ENCODE measurements at regions not wholly inside any gene's neighbourhood (a gene's known extent, or its start where the extent isn't known, plus 50 kb on each side); places are given as distances from the start of the nearest gene placed in this dataset.

DNA sequence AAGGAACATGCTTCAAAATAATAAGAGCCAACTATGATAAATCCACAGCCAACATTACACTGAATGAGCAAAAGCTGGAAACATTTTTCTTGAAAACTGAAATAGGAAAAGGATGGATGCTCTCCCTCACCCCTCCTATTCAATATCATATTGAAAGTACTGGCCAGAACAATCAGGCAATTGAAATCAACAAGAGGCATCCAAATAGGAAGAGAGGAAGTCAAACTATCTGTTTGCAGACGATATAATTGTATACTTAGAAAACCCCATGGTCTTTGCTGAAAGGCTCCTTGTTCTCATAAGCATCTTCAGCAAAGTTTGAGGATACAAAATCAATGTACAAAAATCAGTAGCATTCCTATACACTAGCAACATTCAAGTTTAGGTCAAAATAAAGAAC lies 1562.5 kb upstream of the ADGRL3 start:
- no peak overlapping the region for H3K4me3 ChIP-seq (ENCODE audit: low read depth, low read length, poor library complexity, severe bottlenecking)
- intact Hi-C loops (cut with micrococcal nuclease; ENCODE audit: unreplicated experiment): no loop called here
- H3K27me3 ChIP-seq (replicated peaks; ENCODE audit: insufficient read depth, low read depth, low read length, poor library complexity): no peaks in the 10 kb centered on the region
- POLR2A ChIA-PET (ENCODE audit: low non-redundant PET): no interaction called here
- H3K27ac ChIP-seq (ENCODE audit: low read depth, low read length, poor library complexity, severe bottlenecking): no peak overlapping the region
- DNase-seq (ENCODE audit: low spot score): no peak
- no peaks in the 10 kb centered on the region for H3K36me3 ChIP-seq (ENCODE audit: insufficient read depth, low read length, poor library complexity, severe bottlenecking)
- H3K9me3 ChIP-seq (ENCODE audit: low read depth, low read length, poor library complexity, severe bottlenecking): no peaks in the 10 kb centered on the region
- no peaks in the 10 kb centered on the region for H3K4me1 ChIP-seq (ENCODE audit: insufficient read depth, low read length, poor library complexity, severe bottlenecking)
- CTCF ChIA-PET: no interaction called here
- TF ChIP-seq EZH2 (IDR thresholded peaks at IDR 0.05; ENCODE audit: borderline replicate concordance, low read depth, low read length, poor library complexity, severe bottlenecking): no peak
- no TSS peak for BruUV-seq (replicated peaks)

DNA sequence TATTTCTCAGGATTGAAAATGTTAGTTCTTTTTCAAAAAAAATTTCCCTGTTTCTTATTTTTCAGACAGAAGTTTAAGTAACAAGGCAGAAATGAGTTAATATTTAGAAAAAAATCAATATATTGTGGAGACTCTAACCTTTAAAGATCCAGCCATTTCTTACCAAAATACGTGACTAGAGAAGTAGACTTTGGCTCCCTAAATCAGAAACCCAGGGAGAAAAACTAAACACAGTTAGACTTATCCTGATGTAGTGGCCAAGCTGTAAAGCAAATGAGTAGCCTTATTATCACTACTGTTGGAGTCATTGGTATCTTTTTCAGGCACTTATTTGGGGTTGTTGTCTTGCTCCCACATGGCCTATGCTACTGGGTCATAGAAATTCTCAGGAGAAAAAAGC lies 1556.4 kb upstream of the ADGRL3 start:
- no TSS peak for BruUV-seq (replicated peaks)
- POLR2A ChIA-PET (ENCODE audit: low non-redundant PET): no interaction called here

DNA sequence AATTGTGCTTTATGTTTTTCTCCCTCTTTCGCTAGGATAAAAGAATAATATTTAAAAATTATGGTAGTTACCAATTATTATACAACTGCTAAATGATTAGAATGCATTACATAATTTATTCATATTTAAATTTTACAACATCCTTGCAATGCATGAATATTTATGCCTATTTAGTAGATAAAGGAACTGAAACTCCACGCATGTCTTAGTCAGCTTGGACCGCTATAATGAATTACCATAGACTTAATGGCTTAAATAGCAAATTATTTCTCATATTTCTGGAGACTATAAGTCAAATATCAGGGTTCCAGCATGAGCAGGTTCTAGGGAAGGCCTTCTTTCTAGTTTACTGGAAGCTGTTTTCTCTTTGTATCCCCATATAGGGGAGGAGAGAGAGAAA lies 1555.4 kb upstream of the ADGRL3 start:
- no peaks in the 10 kb centered on the region for H3K4me1 ChIP-seq (ENCODE audit: insufficient read depth, low read length, poor library complexity, severe bottlenecking)
- no peak overlapping the region for H3K4me3 ChIP-seq (ENCODE audit: low read depth, low read length, poor library complexity, severe bottlenecking)
- no peaks in the 10 kb centered on the region for H3K27me3 ChIP-seq (replicated peaks; ENCODE audit: insufficient read depth, low read depth, low read length, poor library complexity)
- H3K9me3 ChIP-seq (ENCODE audit: low read depth, low read length, poor library complexity, severe bottlenecking): no peaks in the 10 kb centered on the region
- H3K36me3 ChIP-seq (ENCODE audit: insufficient read depth, low read length, poor library complexity, severe bottlenecking): no peaks in the 10 kb centered on the region
- TF ChIP-seq, protein P1, sequence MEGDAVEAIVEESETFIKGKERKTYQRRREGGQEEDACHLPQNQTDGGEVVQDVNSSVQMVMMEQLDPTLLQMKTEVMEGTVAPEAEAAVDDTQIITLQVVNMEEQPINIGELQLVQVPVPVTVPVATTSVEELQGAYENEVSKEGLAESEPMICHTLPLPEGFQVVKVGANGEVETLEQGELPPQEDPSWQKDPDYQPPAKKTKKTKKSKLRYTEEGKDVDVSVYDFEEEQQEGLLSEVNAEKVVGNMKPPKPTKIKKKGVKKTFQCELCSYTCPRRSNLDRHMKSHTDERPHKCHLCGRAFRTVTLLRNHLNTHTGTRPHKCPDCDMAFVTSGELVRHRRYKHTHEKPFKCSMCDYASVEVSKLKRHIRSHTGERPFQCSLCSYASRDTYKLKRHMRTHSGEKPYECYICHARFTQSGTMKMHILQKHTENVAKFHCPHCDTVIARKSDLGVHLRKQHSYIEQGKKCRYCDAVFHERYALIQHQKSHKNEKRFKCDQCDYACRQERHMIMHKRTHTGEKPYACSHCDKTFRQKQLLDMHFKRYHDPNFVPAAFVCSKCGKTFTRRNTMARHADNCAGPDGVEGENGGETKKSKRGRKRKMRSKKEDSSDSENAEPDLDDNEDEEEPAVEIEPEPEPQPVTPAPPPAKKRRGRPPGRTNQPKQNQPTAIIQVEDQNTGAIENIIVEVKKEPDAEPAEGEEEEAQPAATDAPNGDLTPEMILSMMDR (conservative IDR thresholded peaks at IDR 0.05; ENCODE audit: low read depth, low read length): no peak
- TF ChIP-seq EZH2 (IDR thresholded peaks at IDR 0.05; ENCODE audit: borderline replicate concordance, low read depth, low read length, poor library complexity, severe bottlenecking): no peak
- no peak overlapping the region for H3K27ac ChIP-seq (ENCODE audit: low read depth, low read length, poor library complexity, severe bottlenecking)
- ChIA-PET POLR2A (ENCODE audit: low non-redundant PET) (no interaction called here), CTCF (no interaction called here)
- no TSS peak for BruUV-seq (replicated peaks)
- no peak for DNase-seq (ENCODE audit: low spot score)
- intact Hi-C loops (cut with micrococcal nuclease; ENCODE audit: unreplicated experiment): no loop called here

More for the DNA sequence above, 1556.4 kb upstream of the ADGRL3 start:
- Histone ChIP-seq H3K36me3 (ENCODE audit: insufficient read depth, low read length, poor library complexity, severe bottlenecking) (no peaks in the 10 kb centered on the region), H3K27ac (ENCODE audit: low read depth, low read length, poor library complexity, severe bottlenecking) (no peak overlapping the region), H3K9me3 (ENCODE audit: low read depth, low read length, poor library complexity, severe bottlenecking) (no peaks in the 10 kb centered on the region), H3K4me1 (ENCODE audit: insufficient read depth, low read length, poor library complexity, severe bottlenecking) (no peaks in the 10 kb centered on the region), H3K27me3 (replicated peaks; ENCODE audit: insufficient read depth, low read depth, low read length, poor library complexity) (no peaks in the 10 kb centered on the region), H3K4me3 (ENCODE audit: low read depth, low read length, poor library complexity, severe bottlenecking) (no peak overlapping the region)
- TF ChIP-seq, protein P1 (conservative IDR thresholded peaks at IDR 0.05; ENCODE audit: low read depth, low read length): no peak
- no peak for TF ChIP-seq EZH2 (IDR thresholded peaks at IDR 0.05; ENCODE audit: borderline replicate concordance, low read depth, low read length, poor library complexity, severe bottlenecking)
- CTCF ChIA-PET: no interaction called here
- intact Hi-C loops (cut with micrococcal nuclease; ENCODE audit: unreplicated experiment): no loop called here
- DNase-seq (ENCODE audit: low spot score): no peak

DNA sequence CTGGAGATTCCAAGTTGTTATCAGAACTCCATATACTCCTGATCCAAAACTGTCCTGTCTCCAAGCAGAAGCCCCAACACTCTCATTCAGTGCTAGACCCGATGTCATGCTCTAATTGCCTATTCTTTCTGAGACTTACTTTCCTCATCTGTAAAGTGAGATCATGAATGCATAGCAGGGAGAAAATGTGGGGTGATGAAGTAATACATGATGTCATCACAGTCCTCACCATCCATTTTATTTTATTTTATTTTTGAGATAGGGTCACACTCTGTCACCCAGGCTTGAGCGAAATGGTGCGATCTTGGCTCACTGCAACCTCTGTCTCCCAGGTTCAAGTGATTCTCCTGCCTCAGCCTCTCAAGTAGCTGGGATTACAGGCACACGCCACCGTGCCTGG lies 1554.0 kb upstream of the ADGRL3 start:
- no TSS peak for BruUV-seq (replicated peaks)
- ChIA-PET POLR2A (ENCODE audit: low non-redundant PET) (no interaction called here), CTCF (no interaction called here)
- Histone ChIP-seq H3K27me3 (replicated peaks; ENCODE audit: insufficient read depth, low read depth, low read length, poor library complexity) (no peaks in the 10 kb centered on the region), H3K4me1 (ENCODE audit: insufficient read depth, low read length, poor library complexity, severe bottlenecking) (no peaks in the 10 kb centered on the region), H3K27ac (ENCODE audit: low read depth, low read length, poor library complexity, severe bottlenecking) (no peak overlapping the region), H3K9me3 (ENCODE audit: low read depth, low read length, poor library complexity, severe bottlenecking) (no peaks in the 10 kb centered on the region), H3K36me3 (ENCODE audit: insufficient read depth, low read length, poor library complexity, severe bottlenecking) (no peaks in the 10 kb centered on the region), H3K4me3 (ENCODE audit: low read depth, low read length, poor library complexity, severe bottlenecking) (no peak overlapping the region)
- TF ChIP-seq EZH2 (IDR thresholded peaks at IDR 0.05; ENCODE audit: borderline replicate concordance, low read depth, low read length, poor library complexity, severe bottlenecking): no peak
- TF ChIP-seq, protein P1 (conservative IDR thresholded peaks at IDR 0.05; ENCODE audit: low read depth, low read length): no peak
- DNase-seq (ENCODE audit: low spot score): no peak
- intact Hi-C loops (cut with micrococcal nuclease; ENCODE audit: unreplicated experiment): no loop called here
